ENCODE measurements at regions not wholly inside any gene's neighbourhood (a gene's known extent, or its start where the extent isn't known, plus 50 kb on each side); places are given as distances from the start of the nearest gene placed in this dataset.

- no peak for TF ChIP-seq CTCF (IDR thresholded peaks at IDR 0.05; ENCODE audit: poor library complexity, severe bottlenecking)
- TF ChIP-seq EZH2 (IDR thresholded peaks at IDR 0.05; ENCODE audit: borderline replicate concordance, insufficient read depth, low read length, poor library complexity, severe bottlenecking), result no peak
- no peak for TF ChIP-seq TAF1 (IDR thresholded peaks at IDR 0.05; ENCODE audit: low read depth)
- TF ChIP-seq RAD21 (conservative IDR thresholded peaks at IDR 0.05), result no peak
- no peak for TF ChIP-seq POLR2AphosphoS5 (IDR thresholded peaks at IDR 0.05)
- TF ChIP-seq SMC3 (conservative IDR thresholded peaks at IDR 0.05; ENCODE audit: poor library complexity), result no peak
Measured at GRCh38 chr4:163969291-163969690, 474.8 kb downstream of the TMA16 start.
